Endodermal cell (in vitro differentiated cells): ENCODE measurements at regions not wholly inside any gene's neighbourhood (a gene's known extent, or its start where the extent isn't known, plus 50 kb on each side); places are given as distances from the start of the nearest gene placed in this dataset.

Experiments used
- DNase-seq: peaks from one replicate; pipeline ENCODE4 v3.0.0-alpha.2; 2017
- H3K27ac ChIP-seq: 2 replicates; pipeline ENCODE4 v1.5.1; 2013; ENCODE audit warnings: mild to moderate bottlenecking, low read depth, low read length, moderate library complexity
- H3K27me3 ChIP-seq: 2 replicates; pipeline ENCODE4 v1.6.1; 2013; ENCODE audit warnings: mild to moderate bottlenecking, low read length, moderate library complexity; ENCODE audit not compliant: insufficient read depth, control insufficient read depth, poor library complexity, severe bottlenecking
- H3K36me3 ChIP-seq: 2 replicates; pipeline ENCODE4 v1.7.0; 2013; ENCODE audit warnings: mild to moderate bottlenecking, low read length, moderate library complexity; ENCODE audit not compliant: control insufficient read depth, insufficient read depth
- H3K4me1 ChIP-seq: one replicate; pipeline ENCODE4 v1.7.0; 2013; ENCODE audit warnings: low read length; ENCODE audit not compliant: control insufficient read depth, insufficient read depth
- H3K4me3 ChIP-seq: 2 replicates; pipeline ENCODE4 v1.5.1; 2013; ENCODE audit warnings: mild to moderate bottlenecking, low read length, moderate library complexity
- H3K9ac ChIP-seq: 2 replicates; pipeline ENCODE4 v1.6.1; 2013; ENCODE audit warnings: mild to moderate bottlenecking, low read length, moderate library complexity; ENCODE audit not compliant: poor library complexity, severe bottlenecking; ENCODE audit errors: extremely low read depth
- H3K9me3 ChIP-seq: 2 replicates; pipeline ENCODE4 v1.6.1; 2013; ENCODE audit warnings: mild to moderate bottlenecking, low read length, moderate library complexity; ENCODE audit not compliant: control insufficient read depth
- H3K27ac Mint-ChIP-seq: 2 replicates; pipeline ENCODE4 v1.8.0; 2020; ENCODE audit warnings: mixed read lengths
- H3K27me3 Mint-ChIP-seq: 2 replicates; pipeline ENCODE4 v1.8.0; 2021; ENCODE audit warnings: mild to moderate bottlenecking, mixed read lengths; ENCODE audit not compliant: insufficient read depth
- H3K36me3 Mint-ChIP-seq: 2 replicates; pipeline ENCODE4 v1.8.0; 2020; ENCODE audit warnings: low read depth, mixed read lengths
- H3K4me1 Mint-ChIP-seq: 2 replicates; pipeline ENCODE4 v1.8.0; 2020; ENCODE audit warnings: mixed read lengths
- H3K4me3 Mint-ChIP-seq: 2 replicates; pipeline ENCODE4 v1.8.0; 2020; ENCODE audit warnings: mild to moderate bottlenecking, moderate library complexity, mixed read lengths
- H3K9me3 Mint-ChIP-seq: 2 replicates; pipeline ENCODE4 v1.8.0; 2020; ENCODE audit warnings: mild to moderate bottlenecking, mixed read lengths
- CTCF ChIP-seq: fragments of 200-600 bp; sonication (generic); conservative IDR thresholded peaks from 2 replicates; pipeline ENCODE4 v1.5.0; 2021; ENCODE audit warnings: antibody characterized with exemption, mild to moderate bottlenecking
- WGBS, 2 experiments: methylation state at CpG; one replicate each; pipeline versions ENCODE4 v1.1.5 to v1.1.7; 2013; ENCODE audit warnings: missing lambda C conversion rate in 2 of 2, mixed read lengths in 1 of 2; ENCODE audit not compliant: insufficient coverage in 1 of 2, insufficient read length in 1 of 2; 5-methylcytosine and 5-hydroxymethylcytosine counted together

GRCh38 chr13:37211487-37211886, 106.0 kb upstream of the CSNK1A1L start:
- Histone ChIP-seq H3K4me1 (peaks cover 5% of the 10 kb centered on the region), H3K36me3 (no peaks in the 10 kb centered on the region), H3K9ac (no peak overlapping the region), H3K9me3 (no peaks in the 10 kb centered on the region), H3K27ac (no peak overlapping the region), H3K27me3 (no peaks in the 10 kb centered on the region), H3K4me3 (no peak overlapping the region)
- H3K4me1 Mint-ChIP-seq = peaks cover 23% of the 10 kb centered on the region
- no peak for DNase-seq
- H3K9me3 Mint-ChIP-seq = peaks cover 8% of the 10 kb centered on the region
- 78 to 94% methylated on average over 4 to 7 of the region's 7 CpGs for WGBS, 2 experiments
- H3K27me3 Mint-ChIP-seq = no peaks in the 10 kb centered on the region
- H3K36me3 Mint-ChIP-seq = no peaks in the 10 kb centered on the region
- H3K27ac Mint-ChIP-seq = no peak overlapping the region
- no peak overlapping the region for H3K4me3 Mint-ChIP-seq
- TF ChIP-seq CTCF = no peak

GRCh38 chr13:37209621-37210580, 104.4 kb upstream of the CSNK1A1L start:
- H3K36me3 ChIP-seq = no peaks in the 10 kb centered on the region
- 93 to 94% methylated on average over 2 to 4 of the region's 4 CpGs for WGBS, 2 experiments

More at GRCh38 chr13:37209621-37210580, 104.4 kb upstream of the CSNK1A1L start:
- H3K27me3 Mint-ChIP-seq = no peaks in the 10 kb centered on the region
- Histone ChIP-seq H3K9ac (no peak overlapping the region), H3K4me3 (no peak overlapping the region), H3K9me3 (no peaks in the 10 kb centered on the region), H3K27me3 (no peaks in the 10 kb centered on the region), H3K4me1 (peaks cover 5% of the 10 kb centered on the region), H3K27ac (no peak overlapping the region)
- no peaks in the 10 kb centered on the region for H3K36me3 Mint-ChIP-seq
- peaks cover 11% of the 10 kb centered on the region for H3K9me3 Mint-ChIP-seq
- no peak for DNase-seq
- H3K4me3 Mint-ChIP-seq = no peak overlapping the region
- H3K27ac Mint-ChIP-seq = no peak overlapping the region
- no peak for TF ChIP-seq CTCF
- H3K4me1 Mint-ChIP-seq = peaks cover 23% of the 10 kb centered on the region
